NT2/D1 (cell line): ENCODE measurements at regions not wholly inside any gene's neighbourhood (a gene's known extent, or its start where the extent isn't known, plus 50 kb on each side); places are given as distances from the start of the nearest gene placed in this dataset.

Experiments used
- DNase-seq: peaks from one replicate; pipeline ENCODE4 v3.0.0-alpha.2; 2011; ENCODE audit warnings: low read depth, low spot score
- H3K27me3 ChIP-seq: 2 replicates; pipeline ENCODE4 v1.6.0; 2011; ENCODE audit warnings: mild to moderate bottlenecking; ENCODE audit not compliant: insufficient read length, insufficient read depth
- H3K36me3 ChIP-seq: 2 replicates; pipeline ENCODE4 v1.6.1; 2011; ENCODE audit warnings: mild to moderate bottlenecking, low read length, mixed read lengths; ENCODE audit not compliant: insufficient read depth, insufficient read length
- H3K4me1 ChIP-seq: 2 replicates; pipeline ENCODE4 v1.5.1; 2011; ENCODE audit not compliant: insufficient read depth, insufficient read length
- H3K4me3 ChIP-seq: 2 replicates; pipeline ENCODE4 v1.5.1; 2011; ENCODE audit warnings: low read depth; ENCODE audit not compliant: insufficient read length
- H3K9ac ChIP-seq: 2 replicates; pipeline ENCODE4 v1.6.0; 2011; ENCODE audit warnings: low read depth; ENCODE audit not compliant: insufficient read length
- H3K9me3 ChIP-seq: 2 replicates; pipeline ENCODE4 v1.5.1; 2011; ENCODE audit warnings: mild to moderate bottlenecking, low read length; ENCODE audit not compliant: insufficient read depth
- SUZ12 ChIP-seq: IDR thresholded peaks from 2 replicates; pipeline ENCODE4 v1.6.1; 2011; ENCODE audit not compliant: insufficient read length, insufficient read depth; ENCODE audit errors: extremely low read depth
- YY1 ChIP-seq: IDR thresholded peaks from 2 replicates; pipeline ENCODE4 v1.6.1; 2011; ENCODE audit not compliant: insufficient read length, insufficient read depth
- ZNF274 ChIP-seq: IDR thresholded peaks from 2 replicates; pipeline ENCODE4 v1.6.1; 2011; ENCODE audit warnings: mild to moderate bottlenecking, low read depth, low read length

DNA sequence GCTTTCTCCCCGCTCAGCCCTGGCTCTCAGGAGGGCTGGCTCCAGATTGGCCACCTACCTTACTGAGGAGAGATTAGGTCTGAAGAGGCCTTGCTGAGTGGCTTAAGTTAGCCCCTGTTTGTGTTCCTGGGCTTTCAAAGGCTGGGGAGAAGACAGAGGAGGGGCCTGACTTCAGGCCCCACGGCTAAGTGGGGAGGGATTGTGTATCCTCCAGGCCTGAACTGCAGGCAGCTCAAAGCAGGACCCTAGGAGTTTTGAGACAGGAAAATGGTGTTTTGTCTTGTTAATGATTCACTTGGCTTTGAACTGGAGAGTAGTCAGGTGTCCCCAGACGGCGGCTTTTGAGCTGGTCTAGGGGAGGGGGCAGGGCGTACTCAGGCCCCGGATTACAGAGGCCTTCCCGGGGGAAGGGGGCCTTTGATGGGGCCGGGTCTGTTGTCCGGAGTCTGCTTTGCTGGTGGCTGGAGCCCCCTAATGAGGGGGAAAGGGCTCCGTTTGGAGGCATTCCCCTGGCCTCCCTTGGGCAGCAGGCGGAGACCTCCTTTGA, 162.0 kb upstream of the SMIM23 start:
- Histone ChIP-seq H3K4me1 (peaks cover 14% of the 10 kb centered on the region), H3K9me3 (peaks cover 8% of the 10 kb centered on the region; the same call in 1 of the 2 replicates), H3K36me3 (no peaks in the 10 kb centered on the region), H3K9ac (peak overlapping the region; percentile 39), H3K27me3 (peaks cover 91% of the 10 kb centered on the region), H3K4me3 (no peak overlapping the region)
- TF ChIP-seq SUZ12 = no peak
- peak; percentile 89 for DNase-seq

GRCh38 chr5:171624396-171624795, 161.2 kb upstream of the SMIM23 start:
- peaks cover 14% of the 10 kb centered on the region for H3K4me1 ChIP-seq
- TF ChIP-seq SUZ12 (no peak), ZNF274 (no peak), YY1 (no peak)
- no peak for DNase-seq
- peaks cover 8% of the 10 kb centered on the region; the same call in 1 of the 2 replicates for H3K9me3 ChIP-seq
- peak overlapping the region; percentile 42 for H3K9ac ChIP-seq
- no peaks in the 10 kb centered on the region for H3K36me3 ChIP-seq
- no peak overlapping the region for H3K4me3 ChIP-seq
- H3K27me3 ChIP-seq = peaks cover 91% of the 10 kb centered on the region

- H3K4me1 ChIP-seq = peaks cover 14% of the 10 kb centered on the region
- H3K36me3 ChIP-seq = no peaks in the 10 kb centered on the region
- no peak overlapping the region for H3K9ac ChIP-seq
- peaks cover 85% of the 10 kb centered on the region for H3K27me3 ChIP-seq
- TF ChIP-seq YY1 (no peak), SUZ12 (no peak), ZNF274 (no peak)
- DNase-seq = no peak
- peaks cover 8% of the 10 kb centered on the region; the same call in 1 of the 2 replicates for H3K9me3 ChIP-seq
- no peak overlapping the region for H3K4me3 ChIP-seq
These were observed 160.0 kb upstream of the SMIM23 start for GRCh38 chr5:171625646-171626045.

DNA sequence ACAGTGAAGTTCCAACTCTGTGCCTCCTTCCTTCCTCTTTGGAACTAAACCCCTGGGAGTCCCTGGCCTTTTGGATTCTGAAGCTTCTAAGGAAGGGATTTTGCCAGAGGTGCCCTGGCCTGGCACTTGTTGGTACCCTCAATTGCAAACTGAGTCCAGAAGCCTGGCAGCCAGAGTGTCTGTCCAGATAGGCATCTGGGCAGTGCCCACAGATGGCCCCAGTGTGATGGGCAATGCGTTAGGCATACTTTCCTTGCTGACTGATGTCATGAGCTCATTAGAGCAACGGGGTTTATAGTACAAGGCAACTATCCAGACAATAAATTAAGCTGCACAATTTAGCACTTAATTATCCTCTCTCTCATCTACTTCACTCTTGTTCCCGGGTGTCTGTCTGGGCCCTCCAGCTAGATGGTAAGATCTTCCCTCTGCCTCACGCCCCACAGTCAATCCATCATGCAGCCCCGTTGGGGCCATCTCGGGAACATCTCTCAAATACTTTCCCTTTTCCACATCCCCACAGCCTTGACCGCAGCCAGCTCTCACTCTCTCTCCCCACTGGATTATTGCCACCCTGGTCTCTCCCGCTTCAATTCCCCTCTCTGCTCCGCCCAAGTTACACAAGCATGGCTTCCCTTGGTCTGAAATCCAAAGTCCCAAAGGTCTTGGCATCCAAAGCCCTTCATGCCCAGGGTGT, 157.5 kb upstream of the SMIM23 start:
- Histone ChIP-seq H3K4me1 (peaks cover 7% of the 10 kb centered on the region), H3K9me3 (peaks cover 8% of the 10 kb centered on the region; the same call in 1 of the 2 replicates), H3K4me3 (no peak overlapping the region), H3K36me3 (no peaks in the 10 kb centered on the region), H3K27me3 (peaks cover 69% of the 10 kb centered on the region), H3K9ac (no peak overlapping the region)
- DNase-seq = no peak
- no peak for TF ChIP-seq YY1

DNA sequence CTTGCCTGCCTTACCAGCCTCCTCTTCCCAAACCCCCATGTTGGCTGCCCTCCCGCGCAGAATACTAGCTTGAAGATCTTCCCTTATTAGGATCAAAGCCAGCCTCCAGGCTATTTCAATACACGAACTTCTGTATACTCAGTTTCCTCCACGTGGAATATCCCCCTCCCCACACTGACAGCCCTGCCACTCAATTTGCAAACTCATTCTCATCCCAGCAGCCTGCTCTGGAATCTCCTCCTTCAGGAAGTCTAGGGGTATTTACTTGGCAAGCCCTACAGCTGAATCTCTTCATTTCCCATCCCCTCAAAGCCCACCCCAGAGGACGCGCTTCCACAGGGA, 157.0 kb upstream of the SMIM23 start:
- TF ChIP-seq YY1 (no peak), SUZ12 (no peak), ZNF274 (no peak)
- Histone ChIP-seq H3K27me3 (peaks cover 67% of the 10 kb centered on the region), H3K9ac (no peak overlapping the region), H3K36me3 (no peaks in the 10 kb centered on the region), H3K4me1 (peaks cover 7% of the 10 kb centered on the region), H3K9me3 (peaks cover 8% of the 10 kb centered on the region; the same call in 1 of the 2 replicates), H3K4me3 (no peak overlapping the region)
- DNase-seq = no peak

- no peak overlapping the region for H3K9ac ChIP-seq
- DNase-seq = no peak
- peaks cover 6% of the 10 kb centered on the region for H3K4me1 ChIP-seq
- H3K36me3 ChIP-seq = no peaks in the 10 kb centered on the region
- peaks cover 8% of the 10 kb centered on the region; the same call in 1 of the 2 replicates for H3K9me3 ChIP-seq
- no peak for TF ChIP-seq YY1
- no peak for TF ChIP-seq SUZ12
- TF ChIP-seq ZNF274 = no peak
- no peak overlapping the region for H3K4me3 ChIP-seq
- peaks cover 63% of the 10 kb centered on the region for H3K27me3 ChIP-seq
These were observed 156.4 kb upstream of the SMIM23 start for GRCh38 chr5:171629221-171629620.

GRCh38 chr5:171629628-171630349, 155.8 kb upstream of the SMIM23 start:
- peak overlapping the region; percentile 20 for H3K4me3 ChIP-seq
- no peaks in the 10 kb centered on the region for H3K36me3 ChIP-seq
- peaks cover 2% of the 10 kb centered on the region for H3K4me1 ChIP-seq
- TF ChIP-seq YY1 = no peak
- TF ChIP-seq SUZ12 = no peak
- TF ChIP-seq ZNF274 = no peak
- H3K27me3 ChIP-seq = peaks cover 58% of the 10 kb centered on the region
- DNase-seq = no peak
- H3K9me3 ChIP-seq = peaks cover 8% of the 10 kb centered on the region; the same call in 1 of the 2 replicates
- H3K9ac ChIP-seq = no peak overlapping the region
